ENCODE measurements at regions not wholly inside any gene's neighbourhood (a gene's known extent, or its start where the extent isn't known, plus 50 kb on each side); places are given as distances from the start of the nearest gene placed in this dataset.

GRCh38 chr1:78762113-78762512, 112.5 kb downstream of the IFI44 start:
- no peak for TF ChIP-seq EZH2 (IDR thresholded peaks at IDR 0.05; ENCODE audit: borderline replicate concordance, low read length)
- no peak for TF ChIP-seq CTCF (IDR thresholded peaks at IDR 0.05; ENCODE audit: low read length)
- Histone ChIP-seq H3K27me3 (ENCODE audit: insufficient read depth, low read length) (no peaks in the 10 kb centered on the region), H3F3A (ENCODE audit: insufficient read depth, low read length) (no peaks in the 10 kb centered on the region), H3K79me2 (ENCODE audit: insufficient read depth, low read length) (no peaks in the 10 kb centered on the region), H2AFZ (ENCODE audit: low read length) (no peak overlapping the region), H3K36me3 (ENCODE audit: insufficient read depth, low read length) (no peaks in the 10 kb centered on the region), H4K20me1 (ENCODE audit: insufficient read depth, low read length) (no peaks in the 10 kb centered on the region), H3K9me2 (ENCODE audit: low read depth, low read length) (no peaks in the 10 kb centered on the region), H3K4me3 (ENCODE audit: low read depth, low read length, poor library complexity, severe bottlenecking) (no peak overlapping the region), H3K27ac (ENCODE audit: low read depth, low read length, poor library complexity, severe bottlenecking) (no peak overlapping the region), H3K9me3 (ENCODE audit: low read length) (no peaks in the 10 kb centered on the region), H3K9ac (ENCODE audit: low read length) (no peak overlapping the region), H3K4me1 (ENCODE audit: insufficient read depth, low read length, severe bottlenecking) (no peaks in the 10 kb centered on the region), H3K4me2 (ENCODE audit: low read length) (no peak overlapping the region)

GRCh38 chr1:78765489-78765888, 115.9 kb downstream of the IFI44 start:
- Histone ChIP-seq H3K27ac (ENCODE audit: low read depth, low read length, poor library complexity, severe bottlenecking) (no peak overlapping the region), H4K20me1 (ENCODE audit: insufficient read depth, low read length) (no peaks in the 10 kb centered on the region), H3K79me2 (ENCODE audit: insufficient read depth, low read length) (no peaks in the 10 kb centered on the region), H3K4me1 (ENCODE audit: insufficient read depth, low read length, severe bottlenecking) (no peaks in the 10 kb centered on the region), H3K4me2 (ENCODE audit: low read length) (no peak overlapping the region), H3K27me3 (ENCODE audit: insufficient read depth, low read length) (no peaks in the 10 kb centered on the region), H3K9me3 (ENCODE audit: low read length) (no peaks in the 10 kb centered on the region), H3K9me2 (ENCODE audit: low read depth, low read length) (no peaks in the 10 kb centered on the region), H3K9ac (ENCODE audit: low read length) (no peak overlapping the region), H3K4me3 (ENCODE audit: low read depth, low read length, poor library complexity, severe bottlenecking) (no peak overlapping the region), H2AFZ (ENCODE audit: low read length) (no peak overlapping the region), H3K36me3 (ENCODE audit: insufficient read depth, low read length) (no peaks in the 10 kb centered on the region), H3F3A (ENCODE audit: insufficient read depth, low read length) (no peaks in the 10 kb centered on the region)
- TF ChIP-seq EZH2 (IDR thresholded peaks at IDR 0.05; ENCODE audit: borderline replicate concordance, low read length) (no peak), CTCF (IDR thresholded peaks at IDR 0.05; ENCODE audit: low read length) (no peak)

- Histone ChIP-seq H3K36me3 (ENCODE audit: insufficient read depth, low read length) (no peaks in the 10 kb centered on the region), H3K4me2 (ENCODE audit: low read length) (no peak overlapping the region), H3F3A (ENCODE audit: insufficient read depth, low read length) (no peaks in the 10 kb centered on the region), H4K20me1 (ENCODE audit: insufficient read depth, low read length) (no peaks in the 10 kb centered on the region), H3K9ac (ENCODE audit: low read length) (no peak overlapping the region), H2AFZ (ENCODE audit: low read length) (no peak overlapping the region), H3K4me3 (ENCODE audit: low read depth, low read length, poor library complexity, severe bottlenecking) (no peak overlapping the region), H3K9me3 (ENCODE audit: low read length) (no peaks in the 10 kb centered on the region), H3K27ac (ENCODE audit: low read depth, low read length, poor library complexity, severe bottlenecking) (no peak overlapping the region), H3K9me2 (ENCODE audit: low read depth, low read length) (no peaks in the 10 kb centered on the region), H3K79me2 (ENCODE audit: insufficient read depth, low read length) (no peaks in the 10 kb centered on the region), H3K4me1 (ENCODE audit: insufficient read depth, low read length, severe bottlenecking) (no peaks in the 10 kb centered on the region), H3K27me3 (ENCODE audit: insufficient read depth, low read length) (no peaks in the 10 kb centered on the region)
- TF ChIP-seq EZH2 (IDR thresholded peaks at IDR 0.05; ENCODE audit: borderline replicate concordance, low read length), result no peak
- no peak for TF ChIP-seq CTCF (IDR thresholded peaks at IDR 0.05; ENCODE audit: low read length)
Observed at GRCh38 chr1:78779831-78780230, 130.2 kb downstream of the IFI44 start.
